ENCODE measurements at regions not wholly inside any gene's neighbourhood (a gene's known extent, or its start where the extent isn't known, plus 50 kb on each side); places are given as distances from the start of the nearest gene placed in this dataset.
A peak's percentile ranks its signal among the peaks of the same experiment; 100 is the strongest.
"Not testable (repeated sequence)": the region's sequence is repeated elsewhere in the genome, so short reads cannot be mapped to it uniquely, and the experiment has no call there.

DNA sequence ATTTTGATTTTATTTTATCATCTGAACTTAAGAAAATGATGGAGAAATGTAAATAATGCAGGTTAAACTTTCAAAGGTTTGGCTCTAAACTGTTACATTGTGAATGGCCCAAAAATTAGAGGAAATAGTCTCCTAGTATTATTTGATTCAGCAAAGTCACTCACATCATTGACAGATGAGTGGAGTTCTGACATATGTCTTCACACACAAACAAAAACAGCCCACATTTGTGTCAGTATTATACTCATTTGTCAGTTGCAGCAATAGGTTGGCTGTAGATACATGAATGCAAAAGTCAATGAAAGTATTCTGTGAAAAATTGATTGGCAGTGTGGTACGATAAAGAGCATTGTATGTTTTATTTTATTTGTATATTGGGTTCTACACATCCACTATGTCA lies 108.8 kb upstream of the BMPER start:
- Histone ChIP-seq H3K9me3 (ENCODE audit: control insufficient read depth, low read depth, low read length) (no peaks in the 10 kb centered on the region), H3K4me2 (ENCODE audit: control insufficient read depth, extremely low read depth, insufficient read depth, low read depth, low read length) (no peak overlapping the region), H3K36me3 (ENCODE audit: control insufficient read depth in 2 of 2, extremely low read depth in 1 of 2, insufficient read depth in 2 of 2, low read length in 2 of 2) (no peaks in the 10 kb centered on the region), H3K27me3 (ENCODE audit: control insufficient read depth, extremely low read depth, insufficient read depth, low read length) (no peaks in the 10 kb centered on the region), H3K79me2 (ENCODE audit: control insufficient read depth, insufficient read depth, low read length) (no peaks in the 10 kb centered on the region), H4K20me1 (ENCODE audit: control insufficient read depth, extremely low read depth, insufficient read depth, low read length) (no peaks in the 10 kb centered on the region), H3K9me1 (ENCODE audit: control insufficient read depth, extremely low read depth, insufficient read depth, low read length) (no peaks in the 10 kb centered on the region), H3K4me3 (ENCODE audit: control insufficient read depth in 2 of 3, extremely low read depth in 1 of 3, insufficient read depth in 2 of 3, low read depth in 1 of 3, low read length in 3 of 3) (no peak overlapping the region), H3K27ac (ENCODE audit: control insufficient read depth, insufficient read depth, low read length) (no peak overlapping the region), H3K4me1 (ENCODE audit: control insufficient read depth, extremely low read depth, insufficient read depth, low read length) (peaks cover 9% of the 10 kb centered on the region), H3K9ac (ENCODE audit: control insufficient read depth, extremely low read depth, insufficient read depth, low read length) (no peak overlapping the region), H2AFZ (ENCODE audit: control insufficient read depth, low read length) (no peak overlapping the region)
- FAIRE-seq (no peak), DNase-seq (ENCODE audit: low read depth, low spot score) (no peak)
- TF ChIP-seq, protein P1, sequence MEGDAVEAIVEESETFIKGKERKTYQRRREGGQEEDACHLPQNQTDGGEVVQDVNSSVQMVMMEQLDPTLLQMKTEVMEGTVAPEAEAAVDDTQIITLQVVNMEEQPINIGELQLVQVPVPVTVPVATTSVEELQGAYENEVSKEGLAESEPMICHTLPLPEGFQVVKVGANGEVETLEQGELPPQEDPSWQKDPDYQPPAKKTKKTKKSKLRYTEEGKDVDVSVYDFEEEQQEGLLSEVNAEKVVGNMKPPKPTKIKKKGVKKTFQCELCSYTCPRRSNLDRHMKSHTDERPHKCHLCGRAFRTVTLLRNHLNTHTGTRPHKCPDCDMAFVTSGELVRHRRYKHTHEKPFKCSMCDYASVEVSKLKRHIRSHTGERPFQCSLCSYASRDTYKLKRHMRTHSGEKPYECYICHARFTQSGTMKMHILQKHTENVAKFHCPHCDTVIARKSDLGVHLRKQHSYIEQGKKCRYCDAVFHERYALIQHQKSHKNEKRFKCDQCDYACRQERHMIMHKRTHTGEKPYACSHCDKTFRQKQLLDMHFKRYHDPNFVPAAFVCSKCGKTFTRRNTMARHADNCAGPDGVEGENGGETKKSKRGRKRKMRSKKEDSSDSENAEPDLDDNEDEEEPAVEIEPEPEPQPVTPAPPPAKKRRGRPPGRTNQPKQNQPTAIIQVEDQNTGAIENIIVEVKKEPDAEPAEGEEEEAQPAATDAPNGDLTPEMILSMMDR (optimal IDR thresholded peaks at IDR 0.05 in 1 of 3, IDR thresholded peaks at IDR 0.05 in 1 of 3, conservative IDR thresholded peaks at IDR 0.05 in 1 of 3; ENCODE audit: extremely low read depth in 1 of 3, insufficient read depth in 2 of 3, low read length in 3 of 3): no peak
- no peak for TF ChIP-seq EZH2 (IDR thresholded peaks at IDR 0.05; ENCODE audit: low read length)
- dilution Hi-C loops (cut with MboI; ENCODE audit: extremely low pct_ligation_motif_present, low sequenced_read_pairs): no loop called here

DNA sequence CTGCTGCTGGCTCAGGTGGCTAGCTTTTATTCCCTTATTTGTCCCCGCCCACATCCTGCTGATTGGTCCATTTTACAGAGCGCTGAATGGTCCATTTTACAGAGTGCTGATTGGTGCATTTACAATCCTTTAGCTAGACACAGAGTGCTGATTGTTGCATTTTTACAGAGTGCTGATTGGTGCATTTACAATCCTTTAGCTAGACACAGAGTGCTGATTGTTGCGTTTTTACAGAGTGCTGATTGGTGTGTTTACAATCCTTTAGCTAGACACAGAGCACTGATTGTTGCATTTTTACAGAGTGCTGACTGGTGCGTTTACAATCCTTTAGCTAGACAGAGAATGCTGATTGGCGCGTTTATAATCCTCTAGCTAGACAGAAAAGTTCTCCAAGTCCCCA lies 107.8 kb upstream of the BMPER start:
- H3K27ac ChIP-seq (ENCODE audit: control insufficient read depth, insufficient read depth, low read length); dilution Hi-C loops (cut with MboI; ENCODE audit: extremely low pct_ligation_motif_present, low sequenced_read_pairs); H3K36me3 ChIP-seq (ENCODE audit: control insufficient read depth in 2 of 2, extremely low read depth in 1 of 2, insufficient read depth in 2 of 2, low read length in 2 of 2); DNase-seq (ENCODE audit: low read depth, low spot score); H4K20me1 ChIP-seq (ENCODE audit: control insufficient read depth, extremely low read depth, insufficient read depth, low read length); H3K27me3 ChIP-seq (ENCODE audit: control insufficient read depth, extremely low read depth, insufficient read depth, low read length); H3K9me3 ChIP-seq (ENCODE audit: control insufficient read depth, low read depth, low read length); H3K4me2 ChIP-seq (ENCODE audit: control insufficient read depth, extremely low read depth, insufficient read depth, low read depth, low read length); FAIRE-seq; H3K9ac ChIP-seq (ENCODE audit: control insufficient read depth, extremely low read depth, insufficient read depth, low read length); H2AFZ ChIP-seq (ENCODE audit: control insufficient read depth, low read length); H3K4me3 ChIP-seq (ENCODE audit: control insufficient read depth in 2 of 3, extremely low read depth in 1 of 3, insufficient read depth in 2 of 3, low read depth in 1 of 3, low read length in 3 of 3); H3K79me2 ChIP-seq (ENCODE audit: control insufficient read depth, insufficient read depth, low read length); H3K9me1 ChIP-seq (ENCODE audit: control insufficient read depth, extremely low read depth, insufficient read depth, low read length); H3K4me1 ChIP-seq (ENCODE audit: control insufficient read depth, extremely low read depth, insufficient read depth, low read length): not testable (repeated sequence)

DNA sequence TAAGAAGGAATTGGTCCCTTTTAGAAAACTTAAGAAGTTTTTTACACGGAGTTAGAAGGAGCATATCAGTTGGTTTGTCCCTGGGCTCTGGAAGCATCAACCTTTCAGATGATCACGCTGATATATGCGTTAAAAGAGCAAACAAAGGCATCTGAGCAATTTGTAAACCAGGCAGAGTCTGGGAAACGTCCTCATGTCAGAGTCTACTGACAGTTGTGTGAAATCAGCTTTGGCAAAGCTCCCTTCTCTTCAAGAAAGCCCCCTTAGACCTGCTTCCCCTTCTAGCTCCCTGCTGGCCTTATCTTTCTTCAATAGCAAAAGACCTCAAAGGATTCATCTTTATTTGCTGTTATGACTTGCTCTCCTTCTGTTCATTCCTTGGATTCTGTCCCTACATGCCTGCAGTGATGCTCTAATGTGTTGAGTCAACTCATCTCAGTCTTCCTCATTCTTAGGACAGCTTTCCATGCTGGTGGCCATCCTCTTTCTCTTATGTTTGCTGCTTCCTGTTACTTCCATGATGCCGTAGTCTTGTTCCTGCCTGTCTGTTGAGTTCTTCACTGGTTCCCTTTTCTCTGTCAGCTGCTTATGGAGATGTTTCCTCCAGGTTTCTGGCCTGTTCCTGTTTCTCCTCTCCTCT lies 106.5 kb upstream of the BMPER start:
- Histone ChIP-seq H3K27ac (ENCODE audit: control insufficient read depth, insufficient read depth, low read length) (peak overlapping the region; percentile 53), H4K20me1 (ENCODE audit: control insufficient read depth, extremely low read depth, insufficient read depth, low read length) (no peaks in the 10 kb centered on the region), H3K9me1 (ENCODE audit: control insufficient read depth, extremely low read depth, insufficient read depth, low read length) (no peaks in the 10 kb centered on the region), H2AFZ (ENCODE audit: control insufficient read depth, low read length) (peak overlapping the region; percentile 84), H3K27me3 (ENCODE audit: control insufficient read depth, extremely low read depth, insufficient read depth, low read length) (no peaks in the 10 kb centered on the region), H3K36me3 (ENCODE audit: control insufficient read depth in 2 of 2, extremely low read depth in 1 of 2, insufficient read depth in 2 of 2, low read length in 2 of 2) (no peaks in the 10 kb centered on the region), H3K4me2 (ENCODE audit: control insufficient read depth, extremely low read depth, insufficient read depth, low read depth, low read length) (peak overlapping the region; percentile 48), H3K9ac (ENCODE audit: control insufficient read depth, extremely low read depth, insufficient read depth, low read length) (no peak overlapping the region), H3K4me1 (ENCODE audit: control insufficient read depth, extremely low read depth, insufficient read depth, low read length) (peaks cover 9% of the 10 kb centered on the region), H3K79me2 (ENCODE audit: control insufficient read depth, insufficient read depth, low read length) (no peaks in the 10 kb centered on the region), H3K4me3 (ENCODE audit: control insufficient read depth in 2 of 3, extremely low read depth in 1 of 3, insufficient read depth in 2 of 3, low read depth in 1 of 3, low read length in 3 of 3) (no peak overlapping the region), H3K9me3 (ENCODE audit: control insufficient read depth, low read depth, low read length) (no peaks in the 10 kb centered on the region)
- TF ChIP-seq EZH2 (IDR thresholded peaks at IDR 0.05; ENCODE audit: low read length): no peak
- TF ChIP-seq, protein P1 (optimal IDR thresholded peaks at IDR 0.05 in 1 of 3, IDR thresholded peaks at IDR 0.05 in 1 of 3, conservative IDR thresholded peaks at IDR 0.05 in 1 of 3; ENCODE audit: extremely low read depth in 1 of 3, insufficient read depth in 2 of 3, low read length in 3 of 3): no peak
- DNase-seq (ENCODE audit: low read depth, low spot score): peak; percentile 36
- FAIRE-seq: peak; percentile 99
- dilution Hi-C loops (cut with MboI; ENCODE audit: extremely low pct_ligation_motif_present, low sequenced_read_pairs): no loop called here

All from keratinocyte (primary cell).